ENCODE measurements at regions not wholly inside any gene's neighbourhood (a gene's known extent, or its start where the extent isn't known, plus 50 kb on each side); places are given as distances from the start of the nearest gene placed in this dataset.

DNA sequence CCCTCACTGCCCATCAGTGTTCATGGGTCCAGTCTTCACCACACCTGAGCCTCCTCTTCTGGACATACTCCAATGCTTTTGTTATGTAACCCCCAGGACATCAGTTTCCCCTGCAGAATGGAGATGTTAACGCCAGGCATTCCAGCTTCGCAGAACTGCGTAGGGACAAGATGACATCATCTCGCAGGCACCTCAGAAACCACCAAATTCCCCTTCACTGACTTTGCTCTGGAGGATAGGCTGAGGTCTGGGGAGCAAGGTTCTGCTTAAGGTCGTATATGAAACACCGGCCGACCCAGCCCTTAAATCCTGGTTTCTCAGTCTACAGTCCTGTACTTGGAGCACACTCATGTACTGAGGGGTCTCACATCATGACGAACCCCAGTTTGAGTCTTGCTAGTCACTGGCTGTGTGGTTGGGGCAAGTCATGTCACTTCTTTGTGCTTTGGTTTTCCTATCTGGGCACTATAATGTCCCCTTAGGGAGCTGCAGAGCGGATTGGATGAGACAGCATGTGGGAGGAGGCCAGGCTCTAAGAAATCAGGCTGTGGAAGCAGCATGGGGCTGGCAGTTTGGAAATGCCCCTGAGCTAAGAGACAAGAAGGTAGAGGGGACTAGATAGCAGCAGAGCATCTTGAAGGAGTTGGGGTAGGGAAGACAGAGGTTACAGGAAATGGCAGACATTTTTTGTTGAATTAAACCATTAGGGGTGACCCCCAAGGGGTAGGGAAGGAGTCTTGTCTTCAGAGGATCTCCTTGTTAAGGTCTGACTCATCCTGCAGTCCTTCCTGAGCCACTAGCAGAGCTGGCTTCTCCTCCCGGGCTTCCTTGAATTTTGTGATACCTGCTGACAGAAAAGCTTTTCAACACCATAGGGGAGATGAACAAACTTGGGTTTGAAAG is 138.3 kb downstream of the FOXD2 start:
- Histone ChIP-seq H3F3A (ENCODE audit: insufficient read depth, low read length) (no peaks in the 10 kb centered on the region), H3K4me3 (ENCODE audit: low read depth, low read length, poor library complexity, severe bottlenecking) (no peak overlapping the region), H3K36me3 (ENCODE audit: insufficient read depth, low read length) (no peaks in the 10 kb centered on the region), H3K4me2 (ENCODE audit: low read length) (no peak overlapping the region), H3K9me3 (ENCODE audit: low read length) (no peaks in the 10 kb centered on the region), H3K27ac (ENCODE audit: low read depth, low read length, poor library complexity, severe bottlenecking) (no peak overlapping the region), H3K4me1 (ENCODE audit: insufficient read depth, low read length, severe bottlenecking) (no peaks in the 10 kb centered on the region), H3K27me3 (ENCODE audit: insufficient read depth, low read length) (no peaks in the 10 kb centered on the region), H2AFZ (ENCODE audit: low read length) (no peak overlapping the region), H3K9me2 (ENCODE audit: low read depth, low read length) (no peaks in the 10 kb centered on the region), H3K9ac (ENCODE audit: low read length) (no peak overlapping the region), H4K20me1 (ENCODE audit: insufficient read depth, low read length) (no peaks in the 10 kb centered on the region), H3K79me2 (ENCODE audit: insufficient read depth, low read length) (no peaks in the 10 kb centered on the region)
- TF ChIP-seq EZH2 (IDR thresholded peaks at IDR 0.05; ENCODE audit: borderline replicate concordance, low read length): no peak
- TF ChIP-seq, protein P1, sequence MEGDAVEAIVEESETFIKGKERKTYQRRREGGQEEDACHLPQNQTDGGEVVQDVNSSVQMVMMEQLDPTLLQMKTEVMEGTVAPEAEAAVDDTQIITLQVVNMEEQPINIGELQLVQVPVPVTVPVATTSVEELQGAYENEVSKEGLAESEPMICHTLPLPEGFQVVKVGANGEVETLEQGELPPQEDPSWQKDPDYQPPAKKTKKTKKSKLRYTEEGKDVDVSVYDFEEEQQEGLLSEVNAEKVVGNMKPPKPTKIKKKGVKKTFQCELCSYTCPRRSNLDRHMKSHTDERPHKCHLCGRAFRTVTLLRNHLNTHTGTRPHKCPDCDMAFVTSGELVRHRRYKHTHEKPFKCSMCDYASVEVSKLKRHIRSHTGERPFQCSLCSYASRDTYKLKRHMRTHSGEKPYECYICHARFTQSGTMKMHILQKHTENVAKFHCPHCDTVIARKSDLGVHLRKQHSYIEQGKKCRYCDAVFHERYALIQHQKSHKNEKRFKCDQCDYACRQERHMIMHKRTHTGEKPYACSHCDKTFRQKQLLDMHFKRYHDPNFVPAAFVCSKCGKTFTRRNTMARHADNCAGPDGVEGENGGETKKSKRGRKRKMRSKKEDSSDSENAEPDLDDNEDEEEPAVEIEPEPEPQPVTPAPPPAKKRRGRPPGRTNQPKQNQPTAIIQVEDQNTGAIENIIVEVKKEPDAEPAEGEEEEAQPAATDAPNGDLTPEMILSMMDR (IDR thresholded peaks at IDR 0.05; ENCODE audit: low read length): no peak

DNA sequence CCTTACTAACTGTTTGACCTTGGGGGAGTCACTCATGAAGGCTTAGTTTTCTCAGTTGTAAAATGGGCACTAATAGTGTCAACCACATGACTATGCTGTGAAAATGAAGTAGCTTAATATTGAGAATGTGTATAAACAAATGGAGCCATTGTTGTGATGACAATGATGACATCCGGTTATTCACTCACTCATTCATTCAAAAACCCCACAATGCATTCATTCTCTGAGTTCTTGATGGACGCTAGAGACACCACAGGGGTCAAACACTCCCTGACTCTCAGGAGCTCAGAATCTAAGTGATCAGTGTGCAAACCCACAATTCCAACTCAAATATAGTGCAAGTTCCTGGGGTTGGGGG is 138.9 kb downstream of the FOXD2 start:
- Histone ChIP-seq H3K4me2 (ENCODE audit: low read length) (no peak overlapping the region), H3K9ac (ENCODE audit: low read length) (no peak overlapping the region), H3K79me2 (ENCODE audit: insufficient read depth, low read length) (no peaks in the 10 kb centered on the region), H3K4me3 (ENCODE audit: low read depth, low read length, poor library complexity, severe bottlenecking) (no peak overlapping the region), H4K20me1 (ENCODE audit: insufficient read depth, low read length) (no peaks in the 10 kb centered on the region), H3K4me1 (ENCODE audit: insufficient read depth, low read length, severe bottlenecking) (no peaks in the 10 kb centered on the region), H3K27me3 (ENCODE audit: insufficient read depth, low read length) (no peaks in the 10 kb centered on the region), H2AFZ (ENCODE audit: low read length) (no peak overlapping the region), H3F3A (ENCODE audit: insufficient read depth, low read length) (no peaks in the 10 kb centered on the region), H3K9me3 (ENCODE audit: low read length) (no peaks in the 10 kb centered on the region), H3K9me2 (ENCODE audit: low read depth, low read length) (no peaks in the 10 kb centered on the region), H3K27ac (ENCODE audit: low read depth, low read length, poor library complexity, severe bottlenecking) (no peak overlapping the region), H3K36me3 (ENCODE audit: insufficient read depth, low read length) (no peaks in the 10 kb centered on the region)
- TF ChIP-seq, protein P1 (IDR thresholded peaks at IDR 0.05; ENCODE audit: low read length): no peak
- no peak for TF ChIP-seq EZH2 (IDR thresholded peaks at IDR 0.05; ENCODE audit: borderline replicate concordance, low read length)

- H3K9ac ChIP-seq (ENCODE audit: low read length): no peak overlapping the region
- no peaks in the 10 kb centered on the region for H3K79me2 ChIP-seq (ENCODE audit: insufficient read depth, low read length)
- no peaks in the 10 kb centered on the region for H3K27me3 ChIP-seq (ENCODE audit: insufficient read depth, low read length)
- H3K9me2 ChIP-seq (ENCODE audit: low read depth, low read length): no peaks in the 10 kb centered on the region
- H3K9me3 ChIP-seq (ENCODE audit: low read length): no peaks in the 10 kb centered on the region
- no peaks in the 10 kb centered on the region for H3K4me1 ChIP-seq (ENCODE audit: insufficient read depth, low read length, severe bottlenecking)
- H3F3A ChIP-seq (ENCODE audit: insufficient read depth, low read length): no peaks in the 10 kb centered on the region
- H4K20me1 ChIP-seq (ENCODE audit: insufficient read depth, low read length): no peaks in the 10 kb centered on the region
- no peak overlapping the region for H3K4me2 ChIP-seq (ENCODE audit: low read length)
- H3K4me3 ChIP-seq (ENCODE audit: low read depth, low read length, poor library complexity, severe bottlenecking): no peak overlapping the region
- TF ChIP-seq, protein P1 (IDR thresholded peaks at IDR 0.05; ENCODE audit: low read length): no peak
- no peak for TF ChIP-seq EZH2 (IDR thresholded peaks at IDR 0.05; ENCODE audit: borderline replicate concordance, low read length)
- H2AFZ ChIP-seq (ENCODE audit: low read length): no peak overlapping the region
- no peaks in the 10 kb centered on the region for H3K36me3 ChIP-seq (ENCODE audit: insufficient read depth, low read length)
- H3K27ac ChIP-seq (ENCODE audit: low read depth, low read length, poor library complexity, severe bottlenecking): no peak overlapping the region
Measured at GRCh38 chr1:47577303-47578025, 139.6 kb downstream of the FOXD2 start.

Measured in OCI-LY1 (cell line).